GM20000 (cell line): ENCODE measurements at regions not wholly inside any gene's neighbourhood (a gene's known extent, or its start where the extent isn't known, plus 50 kb on each side); places are given as distances from the start of the nearest gene placed in this dataset.

Experiments
- DNase-seq: peaks from one replicate; pipeline ENCODE4 v3.0.0; 2012; ENCODE audit warnings: low spot score
- CTCF ChIP-seq: IDR thresholded peaks from 2 replicates; pipeline ENCODE4 v1.5.1; 2012; ENCODE audit warnings: mild to moderate bottlenecking, control low read depth; ENCODE audit errors: extremely low read depth, missing control alignments

- no peak for DNase-seq
- TF ChIP-seq CTCF = no peak
These were observed 51.3 kb upstream of the FAM180A start for GRCh38 chr7:135799881-135800280.
